Astrocyte (in vitro differentiated cells and primary cell): ENCODE measurements at regions not wholly inside any gene's neighbourhood (a gene's known extent, or its start where the extent isn't known, plus 50 kb on each side); places are given as distances from the start of the nearest gene placed in this dataset.
"Not testable (repeated sequence)": the region's sequence is repeated elsewhere in the genome, so short reads cannot be mapped to it uniquely, and the experiment has no call there.

ENCODE experiments used
- DNase-seq: peaks from one replicate; pipeline ENCODE4 v3.0.0-alpha.2; 2010; ENCODE audit warnings: low read depth
- FAIRE-seq: peaks from 2 replicates; lab custom pipeline; 2011; peaks lifted over from hg19 to GRCh38; lab: Jason Lieb, UNC
- H2AFZ ChIP-seq: 2 replicates; pipeline ENCODE4 v1.6.0; 2012; ENCODE audit warnings: low read depth, low read length, inconsistent platforms
- H3K27ac ChIP-seq: 2 replicates; pipeline ENCODE4 v1.5.1; 2011; ENCODE audit warnings: low read depth, low read length, inconsistent platforms
- H3K27me3 ChIP-seq: 2 replicates; pipeline ENCODE4 v1.6.0; 2011; ENCODE audit warnings: low read length, inconsistent platforms; ENCODE audit not compliant: insufficient read depth
- H3K36me3 ChIP-seq: 2 replicates; pipeline ENCODE4 v1.5.1; 2011; ENCODE audit warnings: low read length, inconsistent platforms; ENCODE audit not compliant: insufficient read depth
- H3K4me1 ChIP-seq: 2 replicates; pipeline ENCODE4 v1.5.1; 2011; ENCODE audit warnings: low read length, inconsistent platforms; ENCODE audit not compliant: insufficient read depth
- H3K4me2 ChIP-seq: 2 replicates; pipeline ENCODE4 v1.6.0; 2012; ENCODE audit warnings: low read length, inconsistent platforms
- H3K4me3 ChIP-seq: 2 replicates; pipeline ENCODE4 v1.5.1; 2011; ENCODE audit warnings: low read depth, mild to moderate bottlenecking, low read length, inconsistent platforms; ENCODE audit not compliant: insufficient read depth
- H3K79me2 ChIP-seq: 2 replicates; pipeline ENCODE4 v1.6.0; 2012; ENCODE audit warnings: mild to moderate bottlenecking, low read length, inconsistent platforms; ENCODE audit not compliant: insufficient read depth
- H3K9ac ChIP-seq: 2 replicates; pipeline ENCODE4 v1.6.0; 2012; ENCODE audit warnings: mild to moderate bottlenecking, low read length, inconsistent platforms
- H3K9me3 ChIP-seq: 2 replicates; pipeline ENCODE4 v1.5.1; 2012; ENCODE audit warnings: low read depth, mild to moderate bottlenecking, low read length, inconsistent platforms; ENCODE audit not compliant: insufficient read depth
- H4K20me1 ChIP-seq: 2 replicates; pipeline ENCODE4 v1.6.0; 2012; ENCODE audit warnings: low read length, inconsistent platforms; ENCODE audit not compliant: insufficient read depth
- H3K27ac Mint-ChIP-seq: one replicate; pipeline ENCODE4 v1.8.0; 2021; ENCODE audit warnings: mild to moderate bottlenecking, mixed read lengths; ENCODE audit not compliant: unreplicated experiment
- H3K27me3 Mint-ChIP-seq: one replicate; pipeline ENCODE4 v1.8.0; 2021; ENCODE audit warnings: low read depth, mixed read lengths; ENCODE audit not compliant: unreplicated experiment
- H3K36me3 Mint-ChIP-seq: one replicate; pipeline ENCODE4 v1.8.0; 2021; ENCODE audit warnings: low read depth, mixed read lengths; ENCODE audit not compliant: unreplicated experiment
- H3K4me1 Mint-ChIP-seq: one replicate; pipeline ENCODE4 v1.8.0; 2021; ENCODE audit warnings: low read depth, mixed read lengths; ENCODE audit not compliant: unreplicated experiment
- H3K4me3 Mint-ChIP-seq: one replicate; pipeline ENCODE4 v1.8.0; 2021; ENCODE audit warnings: mild to moderate bottlenecking, moderate library complexity, mixed read lengths; ENCODE audit not compliant: unreplicated experiment
- H3K9me3 Mint-ChIP-seq: one replicate; pipeline ENCODE4 v1.8.0; 2021; ENCODE audit warnings: mild to moderate bottlenecking, mixed read lengths; ENCODE audit not compliant: unreplicated experiment
- CTCF ChIP-seq: IDR thresholded peaks from 2 replicates; pipeline ENCODE4 v1.5.1; 2011; ENCODE audit warnings: low read depth, mild to moderate bottlenecking, inconsistent platforms, low read length, moderate library complexity; ENCODE audit not compliant: insufficient read depth
- EZH2 ChIP-seq: IDR thresholded peaks from 2 replicates; pipeline ENCODE4 v1.6.1; 2012; ENCODE audit warnings: mild to moderate bottlenecking, low read length, inconsistent platforms; ENCODE audit not compliant: insufficient read depth

- H3K27me3 Mint-ChIP-seq: peaks cover 16% of the 10 kb centered on the region
- not testable (repeated sequence) for H3K36me3 ChIP-seq, H4K20me1 ChIP-seq, H3K4me3 Mint-ChIP-seq, H3K9me3 ChIP-seq, H3K4me3 ChIP-seq, H3K36me3 Mint-ChIP-seq, FAIRE-seq, H3K79me2 ChIP-seq, H3K9me3 Mint-ChIP-seq, H3K9ac ChIP-seq, H3K27ac Mint-ChIP-seq, H3K4me2 ChIP-seq, H2AFZ ChIP-seq, H3K27ac ChIP-seq, H3K4me1 Mint-ChIP-seq, DNase-seq, H3K4me1 ChIP-seq, H3K27me3 ChIP-seq
Observed at GRCh38 chr12:131268571-131268970, 314.9 kb downstream of the ADGRD1 start.

- Mint-ChIP-seq H3K36me3 (no peaks in the 10 kb centered on the region), H3K27ac (no peak overlapping the region), H3K9me3 (no peaks in the 10 kb centered on the region), H3K4me3 (no peak overlapping the region), H3K27me3 (peaks cover 23% of the 10 kb centered on the region), H3K4me1 (no peaks in the 10 kb centered on the region)
- no peak overlapping the region for H3K4me2 ChIP-seq
- H4K20me1 ChIP-seq: no peaks in the 10 kb centered on the region
- H3K79me2 ChIP-seq: no peaks in the 10 kb centered on the region
- H3K4me3 ChIP-seq: no peak overlapping the region
- H2AFZ ChIP-seq: no peak overlapping the region
- no peaks in the 10 kb centered on the region for H3K27me3 ChIP-seq
- H3K9ac ChIP-seq: no peak overlapping the region
- no peaks in the 10 kb centered on the region for H3K36me3 ChIP-seq
- H3K27ac ChIP-seq: no peak overlapping the region
- DNase-seq (no peak), FAIRE-seq (no peak)
- H3K4me1 ChIP-seq: no peaks in the 10 kb centered on the region
- peaks cover 3% of the 10 kb centered on the region for H3K9me3 ChIP-seq
- TF ChIP-seq EZH2: no peak
- no peak for TF ChIP-seq CTCF
Observed at GRCh38 chr12:131269551-131269950, 315.8 kb downstream of the ADGRD1 start.

- not testable (repeated sequence) for H2AFZ ChIP-seq, H3K27ac ChIP-seq, H4K20me1 ChIP-seq, H3K79me2 ChIP-seq, H3K4me1 ChIP-seq, H3K9me3 ChIP-seq, H3K9ac ChIP-seq, H3K4me3 ChIP-seq, H3K36me3 Mint-ChIP-seq, H3K4me2 ChIP-seq, H3K4me1 Mint-ChIP-seq, H3K27me3 ChIP-seq, H3K4me3 Mint-ChIP-seq, H3K27ac Mint-ChIP-seq, DNase-seq, H3K36me3 ChIP-seq, H3K9me3 Mint-ChIP-seq, FAIRE-seq
- H3K27me3 Mint-ChIP-seq: peaks cover 23% of the 10 kb centered on the region
Observed at GRCh38 chr12:131269977-131270376, 316.3 kb downstream of the ADGRD1 start.

GRCh38 chr12:131271724-131272123 lies 318.0 kb downstream of the ADGRD1 start:
- no peak overlapping the region for H3K4me3 ChIP-seq
- H3K4me1 ChIP-seq: no peaks in the 10 kb centered on the region
- TF ChIP-seq EZH2 (no peak), CTCF (no peak)
- H3K79me2 ChIP-seq: no peaks in the 10 kb centered on the region
- no peaks in the 10 kb centered on the region for H3K36me3 ChIP-seq
- no peak overlapping the region for H3K27ac ChIP-seq
- H3K9ac ChIP-seq: no peak overlapping the region
- H3K9me3 Mint-ChIP-seq: peaks cover 2% of the 10 kb centered on the region
- no peak overlapping the region for H3K4me2 ChIP-seq
- H3K27me3 ChIP-seq: no peaks in the 10 kb centered on the region
- peaks cover 29% of the 10 kb centered on the region for H3K27me3 Mint-ChIP-seq
- no peak overlapping the region for H3K27ac Mint-ChIP-seq
- no peak overlapping the region for H2AFZ ChIP-seq
- H3K9me3 ChIP-seq: no peaks in the 10 kb centered on the region
- no peaks in the 10 kb centered on the region for H4K20me1 ChIP-seq
- H3K4me1 Mint-ChIP-seq: no peaks in the 10 kb centered on the region
- no peak for DNase-seq
- H3K4me3 Mint-ChIP-seq: no peak overlapping the region
- FAIRE-seq: peak; percentile 23
- H3K36me3 Mint-ChIP-seq: no peaks in the 10 kb centered on the region

GRCh38 chr12:131272283-131272814 lies 318.6 kb downstream of the ADGRD1 start:
- H3K9ac ChIP-seq, H3K9me3 Mint-ChIP-seq, H3K4me1 ChIP-seq, H3K27me3 ChIP-seq, H2AFZ ChIP-seq, H3K27ac Mint-ChIP-seq, H3K79me2 ChIP-seq, DNase-seq, H3K4me1 Mint-ChIP-seq, H3K36me3 ChIP-seq, H3K4me2 ChIP-seq, H3K36me3 Mint-ChIP-seq, H3K4me3 ChIP-seq, H3K9me3 ChIP-seq, H3K27ac ChIP-seq, H3K4me3 Mint-ChIP-seq, H4K20me1 ChIP-seq, FAIRE-seq: not testable (repeated sequence)
- peaks cover 27% of the 10 kb centered on the region for H3K27me3 Mint-ChIP-seq
